ENCODE measurements at regions not wholly inside any gene's neighbourhood (a gene's known extent, or its start where the extent isn't known, plus 50 kb on each side); places are given as distances from the start of the nearest gene placed in this dataset.

DNA sequence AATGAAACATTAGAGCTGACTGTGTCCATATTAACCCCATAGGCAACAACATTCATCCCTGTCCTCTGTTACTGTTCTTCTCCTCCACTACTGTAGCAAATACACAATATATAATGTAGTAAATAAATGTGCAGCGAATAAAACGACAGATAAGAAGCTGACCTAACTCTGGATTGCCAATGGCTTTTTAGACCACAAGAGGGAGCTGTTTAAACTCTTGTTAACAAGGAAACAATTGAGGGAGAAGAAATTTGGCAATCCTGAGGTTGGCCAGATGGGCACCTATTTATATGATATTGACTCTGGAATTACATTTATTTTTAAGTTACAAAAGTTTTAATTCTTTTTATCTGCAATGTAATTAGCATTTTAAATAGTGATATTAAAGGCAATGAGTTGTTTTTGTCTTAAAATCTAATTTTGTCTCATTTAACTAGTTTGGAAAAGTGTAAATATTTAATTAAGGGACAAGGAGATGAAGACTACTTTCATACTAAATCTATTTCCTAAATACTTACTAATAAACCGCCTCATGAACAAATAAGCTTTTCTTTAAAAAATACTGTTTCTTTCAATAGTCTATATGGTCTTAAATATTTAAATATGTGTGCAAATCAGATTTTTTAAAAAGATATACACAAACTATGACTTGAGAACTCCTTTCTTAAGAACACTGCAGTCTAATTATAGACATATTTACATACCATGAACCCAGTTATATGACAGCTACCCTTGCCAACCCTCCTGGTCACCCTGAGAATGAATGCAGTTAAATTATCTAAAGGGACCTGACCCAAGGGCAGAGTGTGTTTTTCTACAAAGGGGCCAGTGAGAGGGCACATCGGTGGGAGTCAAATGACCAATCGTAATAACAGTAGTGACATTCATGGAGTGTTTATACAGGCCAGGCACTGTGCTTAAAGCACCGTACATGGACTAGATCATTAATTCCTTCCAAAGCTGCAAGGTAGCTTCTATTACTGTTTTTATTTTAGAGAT, 52.9 kb upstream of the HPF1 start:
- TF ChIP-seq, protein P1, sequence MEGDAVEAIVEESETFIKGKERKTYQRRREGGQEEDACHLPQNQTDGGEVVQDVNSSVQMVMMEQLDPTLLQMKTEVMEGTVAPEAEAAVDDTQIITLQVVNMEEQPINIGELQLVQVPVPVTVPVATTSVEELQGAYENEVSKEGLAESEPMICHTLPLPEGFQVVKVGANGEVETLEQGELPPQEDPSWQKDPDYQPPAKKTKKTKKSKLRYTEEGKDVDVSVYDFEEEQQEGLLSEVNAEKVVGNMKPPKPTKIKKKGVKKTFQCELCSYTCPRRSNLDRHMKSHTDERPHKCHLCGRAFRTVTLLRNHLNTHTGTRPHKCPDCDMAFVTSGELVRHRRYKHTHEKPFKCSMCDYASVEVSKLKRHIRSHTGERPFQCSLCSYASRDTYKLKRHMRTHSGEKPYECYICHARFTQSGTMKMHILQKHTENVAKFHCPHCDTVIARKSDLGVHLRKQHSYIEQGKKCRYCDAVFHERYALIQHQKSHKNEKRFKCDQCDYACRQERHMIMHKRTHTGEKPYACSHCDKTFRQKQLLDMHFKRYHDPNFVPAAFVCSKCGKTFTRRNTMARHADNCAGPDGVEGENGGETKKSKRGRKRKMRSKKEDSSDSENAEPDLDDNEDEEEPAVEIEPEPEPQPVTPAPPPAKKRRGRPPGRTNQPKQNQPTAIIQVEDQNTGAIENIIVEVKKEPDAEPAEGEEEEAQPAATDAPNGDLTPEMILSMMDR (IDR thresholded peaks at IDR 0.05), result peak; percentile 92
- no peak for TF ChIP-seq EZH2 (IDR thresholded peaks at IDR 0.05)

Data from neural progenitor cell (in vitro differentiated cells).